ENCODE measurements at regions not wholly inside any gene's neighbourhood (a gene's known extent, or its start where the extent isn't known, plus 50 kb on each side); places are given as distances from the start of the nearest gene placed in this dataset.

GRCh38 chr18:10193444-10193843 lies 261.0 kb upstream of the APCDD1 start:
- DNase-seq (ENCODE audit: low read depth): no peak
- H3K4me3 ChIP-seq (ENCODE audit: low read length): no peak overlapping the region
- TF ChIP-seq, protein P1, sequence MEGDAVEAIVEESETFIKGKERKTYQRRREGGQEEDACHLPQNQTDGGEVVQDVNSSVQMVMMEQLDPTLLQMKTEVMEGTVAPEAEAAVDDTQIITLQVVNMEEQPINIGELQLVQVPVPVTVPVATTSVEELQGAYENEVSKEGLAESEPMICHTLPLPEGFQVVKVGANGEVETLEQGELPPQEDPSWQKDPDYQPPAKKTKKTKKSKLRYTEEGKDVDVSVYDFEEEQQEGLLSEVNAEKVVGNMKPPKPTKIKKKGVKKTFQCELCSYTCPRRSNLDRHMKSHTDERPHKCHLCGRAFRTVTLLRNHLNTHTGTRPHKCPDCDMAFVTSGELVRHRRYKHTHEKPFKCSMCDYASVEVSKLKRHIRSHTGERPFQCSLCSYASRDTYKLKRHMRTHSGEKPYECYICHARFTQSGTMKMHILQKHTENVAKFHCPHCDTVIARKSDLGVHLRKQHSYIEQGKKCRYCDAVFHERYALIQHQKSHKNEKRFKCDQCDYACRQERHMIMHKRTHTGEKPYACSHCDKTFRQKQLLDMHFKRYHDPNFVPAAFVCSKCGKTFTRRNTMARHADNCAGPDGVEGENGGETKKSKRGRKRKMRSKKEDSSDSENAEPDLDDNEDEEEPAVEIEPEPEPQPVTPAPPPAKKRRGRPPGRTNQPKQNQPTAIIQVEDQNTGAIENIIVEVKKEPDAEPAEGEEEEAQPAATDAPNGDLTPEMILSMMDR (conservative IDR thresholded peaks at IDR 0.05; ENCODE audit: low read depth, low read length): no peak

DNA sequence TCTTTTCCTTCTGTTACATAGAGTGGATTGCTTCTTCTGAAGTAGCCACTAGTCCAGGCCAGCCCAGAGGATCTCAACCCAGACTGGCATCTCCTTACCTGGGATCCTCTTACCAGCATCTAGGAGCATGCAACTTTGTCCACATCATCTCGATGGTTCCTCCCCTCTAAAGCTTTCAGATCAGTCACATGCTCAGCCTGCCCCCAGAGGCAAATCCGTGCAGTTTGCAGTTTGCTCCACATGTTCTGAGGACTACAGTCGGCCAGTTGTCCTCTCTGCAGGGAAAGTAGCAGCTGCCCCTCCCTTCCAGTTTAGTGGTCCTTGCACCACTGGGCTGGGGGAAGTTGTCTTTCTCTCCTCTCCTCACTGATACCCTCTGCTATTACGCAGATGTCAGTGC lies 259.8 kb upstream of the APCDD1 start:
- H3K4me3 ChIP-seq (ENCODE audit: low read length): no peak overlapping the region
- no peak for DNase-seq (ENCODE audit: low read depth)
- TF ChIP-seq, protein P1 (conservative IDR thresholded peaks at IDR 0.05; ENCODE audit: low read depth, low read length): no peak

- TF ChIP-seq, protein P1 (conservative IDR thresholded peaks at IDR 0.05; ENCODE audit: low read depth, low read length): no peak
- H3K4me3 ChIP-seq (ENCODE audit: low read length): no peak overlapping the region
- no peak for DNase-seq (ENCODE audit: low read depth)
Measured at GRCh38 chr18:10195529-10195928, 258.9 kb upstream of the APCDD1 start.

- no peak overlapping the region for H3K4me3 ChIP-seq (ENCODE audit: low read length)
- no peak for DNase-seq (ENCODE audit: low read depth)
- TF ChIP-seq, protein P1 (conservative IDR thresholded peaks at IDR 0.05; ENCODE audit: low read depth, low read length): no peak
Measured at GRCh38 chr18:10197097-10197496, 257.3 kb upstream of the APCDD1 start.

DNA sequence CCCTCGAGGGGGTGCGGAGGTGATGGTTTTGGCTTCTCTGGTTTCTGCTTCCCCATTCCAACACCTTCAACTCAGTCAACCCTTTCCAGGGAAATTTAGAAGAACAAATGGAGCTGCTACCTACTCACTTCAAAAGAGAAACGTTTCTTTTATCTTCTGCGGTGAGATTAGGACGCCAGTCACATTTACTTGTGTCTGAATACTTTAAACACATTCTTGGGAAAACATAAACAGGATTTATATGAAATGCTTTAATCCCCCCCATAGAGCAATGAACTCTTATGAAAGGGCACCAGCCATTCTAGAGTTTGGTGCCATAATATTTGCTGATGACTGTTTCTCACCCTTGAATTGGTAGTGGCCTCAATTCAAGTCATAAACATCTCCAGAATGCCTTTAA lies 253.2 kb upstream of the APCDD1 start:
- TF ChIP-seq, protein P1 (conservative IDR thresholded peaks at IDR 0.05; ENCODE audit: low read depth, low read length): no peak
- no peak overlapping the region for H3K4me3 ChIP-seq (ENCODE audit: low read length)
- DNase-seq (ENCODE audit: low read depth): no peak

- H3K4me3 ChIP-seq (ENCODE audit: low read length): no peak overlapping the region
- TF ChIP-seq, protein P1 (conservative IDR thresholded peaks at IDR 0.05; ENCODE audit: low read depth, low read length): no peak
- DNase-seq (ENCODE audit: low read depth): no peak
Measured at GRCh38 chr18:10201659-10202058, 252.8 kb upstream of the APCDD1 start.

DNA sequence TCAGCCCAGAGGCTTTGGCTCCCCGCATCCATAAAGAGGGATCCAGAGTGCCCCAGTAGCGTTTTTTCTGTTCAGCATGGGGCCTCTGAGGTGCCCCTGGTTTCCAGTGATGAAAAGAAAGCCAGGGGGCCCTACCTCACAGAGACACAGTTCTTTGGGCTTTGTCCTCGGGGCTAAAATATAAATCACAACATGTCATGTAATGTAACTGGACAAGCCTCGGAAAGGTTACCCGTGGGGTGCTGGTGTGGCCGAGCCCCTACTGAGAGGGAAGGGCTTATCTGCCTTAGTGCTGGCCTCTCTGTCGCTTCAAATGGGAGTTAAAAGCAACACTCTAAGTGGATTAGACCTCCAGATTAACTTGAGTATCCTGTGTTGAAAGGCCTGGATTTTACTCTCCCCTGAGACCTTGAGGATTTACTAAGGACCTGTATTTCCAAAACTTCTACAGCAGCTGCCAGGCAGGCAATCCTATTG lies 251.6 kb upstream of the APCDD1 start:
- TF ChIP-seq, protein P1 (conservative IDR thresholded peaks at IDR 0.05; ENCODE audit: low read depth, low read length): no peak
- no peak for DNase-seq (ENCODE audit: low read depth)
- H3K4me3 ChIP-seq (ENCODE audit: low read length): no peak overlapping the region
